Thyroid gland (tissue), 4 donors: ENCODE measurements at regions not wholly inside any gene's neighbourhood (a gene's known extent, or its start where the extent isn't known, plus 50 kb on each side); places are given as distances from the start of the nearest gene placed in this dataset.

Source experiments
- POLR2A ChIP-seq, 2 donors: fragments of 450-650 bp; IDR thresholded peaks; one replicate each; pipeline ENCODE4 v1.6.1; 2017; ENCODE audit warnings: antibody characterized with exemption in 2 of 2, mild to moderate bottlenecking in 2 of 2, moderate library complexity in 1 of 2
- TF ChIP-seq, protein P1 (sequence below), 6 experiments: fragments of 200-600 bp in 3 of 6; fragments of 450-650 bp in 3 of 6; sonication (generic) in 3 of 6; IDR thresholded peaks; one replicate each; pipeline ENCODE4 v1.5.1; 2016 to 2019; ENCODE audit warnings: antibody characterized with exemption in 6 of 6, mild to moderate bottlenecking in 2 of 6, inconsistent platforms in 1 of 6, moderate library complexity in 1 of 6

DNA sequence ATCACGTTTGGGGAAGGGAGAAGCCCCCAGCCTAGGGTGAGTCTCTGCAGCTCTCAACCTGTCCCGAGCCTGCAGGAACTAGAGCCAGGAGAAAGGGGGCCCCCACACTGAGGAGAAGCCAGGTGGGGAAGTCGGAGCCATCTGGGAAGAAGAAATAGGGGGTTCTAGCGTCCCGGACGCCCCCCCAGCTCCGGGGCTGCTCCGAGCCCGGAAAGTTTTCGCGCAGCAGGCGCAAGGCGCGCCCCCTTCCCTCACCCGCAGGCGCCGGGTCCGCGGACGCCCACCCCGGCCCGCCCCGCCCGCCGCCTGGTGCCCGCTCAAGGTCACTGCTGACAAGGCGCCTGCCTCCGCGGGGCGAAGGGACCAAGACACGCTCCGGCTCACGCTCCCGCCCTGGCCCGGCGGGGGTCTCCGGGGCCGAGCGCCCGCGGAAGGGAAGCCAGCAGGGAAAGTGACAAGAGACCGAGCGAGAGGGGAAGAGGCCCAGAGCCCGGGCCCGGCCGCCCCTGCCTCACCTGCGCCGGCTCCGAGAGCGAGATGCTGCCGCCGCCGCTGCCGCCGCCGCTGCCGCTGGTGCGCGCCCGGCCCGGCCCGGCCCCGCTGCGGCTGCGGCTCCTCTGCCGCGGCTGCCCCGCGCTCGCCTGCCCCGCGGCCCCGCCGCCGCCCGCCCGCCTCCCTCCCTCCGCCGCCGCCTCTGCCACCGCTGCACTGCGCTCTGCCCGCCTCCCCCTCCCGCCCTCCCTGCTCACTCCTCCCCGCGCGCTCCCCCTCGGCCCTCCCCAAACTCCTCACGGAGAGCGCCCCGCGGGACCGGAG lies 108.4 kb upstream of the SLC6A11 start:
- TF ChIP-seq, protein P1, sequence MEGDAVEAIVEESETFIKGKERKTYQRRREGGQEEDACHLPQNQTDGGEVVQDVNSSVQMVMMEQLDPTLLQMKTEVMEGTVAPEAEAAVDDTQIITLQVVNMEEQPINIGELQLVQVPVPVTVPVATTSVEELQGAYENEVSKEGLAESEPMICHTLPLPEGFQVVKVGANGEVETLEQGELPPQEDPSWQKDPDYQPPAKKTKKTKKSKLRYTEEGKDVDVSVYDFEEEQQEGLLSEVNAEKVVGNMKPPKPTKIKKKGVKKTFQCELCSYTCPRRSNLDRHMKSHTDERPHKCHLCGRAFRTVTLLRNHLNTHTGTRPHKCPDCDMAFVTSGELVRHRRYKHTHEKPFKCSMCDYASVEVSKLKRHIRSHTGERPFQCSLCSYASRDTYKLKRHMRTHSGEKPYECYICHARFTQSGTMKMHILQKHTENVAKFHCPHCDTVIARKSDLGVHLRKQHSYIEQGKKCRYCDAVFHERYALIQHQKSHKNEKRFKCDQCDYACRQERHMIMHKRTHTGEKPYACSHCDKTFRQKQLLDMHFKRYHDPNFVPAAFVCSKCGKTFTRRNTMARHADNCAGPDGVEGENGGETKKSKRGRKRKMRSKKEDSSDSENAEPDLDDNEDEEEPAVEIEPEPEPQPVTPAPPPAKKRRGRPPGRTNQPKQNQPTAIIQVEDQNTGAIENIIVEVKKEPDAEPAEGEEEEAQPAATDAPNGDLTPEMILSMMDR (IDR thresholded peaks at IDR 0.05): no peak
- TF ChIP-seq POLR2A (IDR thresholded peaks at IDR 0.05): no peak
